GM12878 (cell line): ENCODE measurements at regions not wholly inside any gene's neighbourhood (a gene's known extent, or its start where the extent isn't known, plus 50 kb on each side); places are given as distances from the start of the nearest gene placed in this dataset.

Source experiments
- CREB1 ChIP-seq: IDR thresholded peaks from 2 replicates; pipeline ENCODE4 v1.6.1; 2012; ENCODE audit warnings: low read depth, mild to moderate bottlenecking, inconsistent platforms
- CTCF ChIP-seq, 3 experiments: IDR thresholded peaks in 2 of 3; conservative IDR thresholded peaks in 1 of 3; 2 replicates each; pipeline ENCODE4 v1.5.1; 2011; ENCODE audit warnings: low read depth in 3 of 3, low read length in 3 of 3, mild to moderate bottlenecking in 3 of 3, control low read depth in 2 of 3, moderate library complexity in 2 of 3, inconsistent platforms in 1 of 3, mixed read lengths in 1 of 3; ENCODE audit not compliant: control insufficient read depth in 2 of 3, insufficient read depth in 1 of 3; ENCODE audit errors: extremely low read depth in 1 of 3
- DPF2 ChIP-seq: fragments of 450-650 bp; IDR thresholded peaks from 2 replicates; pipeline ENCODE4 v1.6.1; 2017; ENCODE audit warnings: mild to moderate bottlenecking
- EZH2 ChIP-seq: IDR thresholded peaks from 2 replicates; pipeline ENCODE4 v1.6.1; 2012; ENCODE audit warnings: low read depth, mild to moderate bottlenecking, control low read depth, inconsistent platforms, low read length, borderline replicate concordance; ENCODE audit not compliant: control insufficient read depth
- GABPA ChIP-seq: IDR thresholded peaks from 2 replicates; pipeline ENCODE4 v1.6.1; 2014; ENCODE audit warnings: antibody characterized with exemption, low read depth, mild to moderate bottlenecking, inconsistent platforms
- HSF1 ChIP-seq: fragments of 150-350 bp; IDR thresholded peaks from 2 replicates; pipeline ENCODE4 v1.6.1; 2014; ENCODE audit warnings: mild to moderate bottlenecking, low read depth, low read length
- KDM1A ChIP-seq: fragments of 200-600 bp; sonication (generic); IDR thresholded peaks from 2 replicates; pipeline ENCODE4 v1.6.1; 2016; ENCODE audit warnings: borderline replicate concordance
- POLR2A ChIP-seq: IDR thresholded peaks from 2 replicates; pipeline ENCODE4 v1.6.1; 2011; ENCODE audit warnings: low read depth, mild to moderate bottlenecking, low read length
- POLR2AphosphoS5 ChIP-seq: IDR thresholded peaks from 2 replicates; pipeline ENCODE4 v1.6.1; 2011; ENCODE audit warnings: mild to moderate bottlenecking, low read length, inconsistent platforms
- RAD51 ChIP-seq: fragments of 450-650 bp; IDR thresholded peaks from 2 replicates; pipeline ENCODE4 v1.6.1; 2016; ENCODE audit warnings: moderate library complexity, mild to moderate bottlenecking, inconsistent platforms
- RB1 ChIP-seq: fragments of 450-650 bp; formaldehyde crosslinking; IDR thresholded peaks from 2 replicates; pipeline ENCODE4 v1.6.1; 2017; ENCODE audit warnings: mild to moderate bottlenecking, borderline replicate concordance
- REST ChIP-seq: IDR thresholded peaks from 2 replicates; pipeline ENCODE4 v1.6.1; 2012; ENCODE audit warnings: mild to moderate bottlenecking, low read depth, low read length
- SREBF1 ChIP-seq: IDR thresholded peaks from 2 replicates; pipeline ENCODE4 v1.6.1; 2012; ENCODE audit warnings: mild to moderate bottlenecking, low read length
- YY1 ChIP-seq: IDR thresholded peaks from 2 replicates; pipeline ENCODE4 v1.6.1; 2011; ENCODE audit warnings: low read depth, mild to moderate bottlenecking, low read length

- TF ChIP-seq REST (no peak), CTCF (IDR thresholded peaks at IDR 0.05 in 2 of 3, conservative IDR thresholded peaks at IDR 0.05 in 1 of 3; ENCODE audit: control insufficient read depth in 2 of 3, extremely low read depth in 1 of 3, insufficient read depth in 1 of 3, low read depth in 3 of 3, low read length in 3 of 3) (no peak), GABPA (no peak), SREBF1 (no peak), POLR2A (no peak), HSF1 (no peak), YY1 (no peak), RB1 (no peak), POLR2AphosphoS5 (no peak), RAD51 (no peak), CREB1 (no peak), DPF2 (no peak), EZH2 (no peak), KDM1A (no peak)
Observed at GRCh38 chr6:169867751-169868191, 116.3 kb downstream of the ERMARD start.
